NB4 (cell line): ENCODE measurements at regions not wholly inside any gene's neighbourhood (a gene's known extent, or its start where the extent isn't known, plus 50 kb on each side); places are given as distances from the start of the nearest gene placed in this dataset.

Experiments used
- MYC ChIP-seq: IDR thresholded peaks from 2 replicates; pipeline ENCODE4 v1.6.1; 2011; ENCODE audit warnings: low read depth, low read length
- POLR2A ChIP-seq: IDR thresholded peaks from 2 replicates; pipeline ENCODE4 v1.6.1; 2011; ENCODE audit warnings: mild to moderate bottlenecking; ENCODE audit not compliant: insufficient read length; ENCODE audit errors: extremely low read depth
- TF ChIP-seq, protein P1 (sequence below): IDR thresholded peaks from one replicate; pipeline ENCODE4 v1.5.1; 2012; ENCODE audit warnings: low read depth, low read length

- TF ChIP-seq, protein P1, sequence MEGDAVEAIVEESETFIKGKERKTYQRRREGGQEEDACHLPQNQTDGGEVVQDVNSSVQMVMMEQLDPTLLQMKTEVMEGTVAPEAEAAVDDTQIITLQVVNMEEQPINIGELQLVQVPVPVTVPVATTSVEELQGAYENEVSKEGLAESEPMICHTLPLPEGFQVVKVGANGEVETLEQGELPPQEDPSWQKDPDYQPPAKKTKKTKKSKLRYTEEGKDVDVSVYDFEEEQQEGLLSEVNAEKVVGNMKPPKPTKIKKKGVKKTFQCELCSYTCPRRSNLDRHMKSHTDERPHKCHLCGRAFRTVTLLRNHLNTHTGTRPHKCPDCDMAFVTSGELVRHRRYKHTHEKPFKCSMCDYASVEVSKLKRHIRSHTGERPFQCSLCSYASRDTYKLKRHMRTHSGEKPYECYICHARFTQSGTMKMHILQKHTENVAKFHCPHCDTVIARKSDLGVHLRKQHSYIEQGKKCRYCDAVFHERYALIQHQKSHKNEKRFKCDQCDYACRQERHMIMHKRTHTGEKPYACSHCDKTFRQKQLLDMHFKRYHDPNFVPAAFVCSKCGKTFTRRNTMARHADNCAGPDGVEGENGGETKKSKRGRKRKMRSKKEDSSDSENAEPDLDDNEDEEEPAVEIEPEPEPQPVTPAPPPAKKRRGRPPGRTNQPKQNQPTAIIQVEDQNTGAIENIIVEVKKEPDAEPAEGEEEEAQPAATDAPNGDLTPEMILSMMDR: no peak
- TF ChIP-seq POLR2A (no peak), MYC (no peak)
Observed at GRCh38 chr5:161115941-161116340, 263.9 kb upstream of the ATP10B start.
